SK-N-SH (cell line): ENCODE measurements at regions not wholly inside any gene's neighbourhood (a gene's known extent, or its start where the extent isn't known, plus 50 kb on each side); places are given as distances from the start of the nearest gene placed in this dataset.

Source experiments
- CTCF ChIA-PET: fragments of 300-600, 350-600 bp; formaldehyde crosslinking; extraction: SDS; loops from one replicate; lab custom pipeline; 2021; lab: Yijun Ruan, JAX
- POLR2A ChIA-PET: fragments of 350-600 bp; sonication (Branson Sonifier 250); formaldehyde crosslinking; extraction: SDS; loops from one replicate; lab custom pipeline; 2020; ENCODE audit warnings: antibody characterized with exemption, inconsistent platforms; lab: Yijun Ruan, JAX
- DNase-seq: peaks from one replicate; pipeline ENCODE4 v3.0.0; 2012
- H2AFZ ChIP-seq: fragments of 200-600 bp; sonication (generic); 2 replicates; pipeline ENCODE4 v1.8.1; 2016; ENCODE audit warnings: antibody characterized with exemption, mild to moderate bottlenecking, low read depth
- H3F3A ChIP-seq: fragments of 200-600 bp; sonication (generic); replicated peaks from 2 replicates; pipeline ENCODE3; 2016; ENCODE audit warnings: antibody characterized with exemption, mild to moderate bottlenecking; ENCODE audit not compliant: insufficient read depth
- H3K27ac ChIP-seq, 2 experiments: fragments of 200-500 bp in 1 of 2; fragments of 200-600 bp in 1 of 2; sonication (Bioruptor generic) in 1 of 2; sonication (generic), shearing (Covaris generic) in 1 of 2; 2 replicates each; pipeline versions ENCODE4 v1.5.1 to v1.6.1; 2014 to 2016; ENCODE audit warnings: low read depth in 2 of 2, inconsistent platforms in 1 of 2, low read length in 1 of 2, mild to moderate bottlenecking in 1 of 2, mixed read lengths in 1 of 2
- H3K27me3 ChIP-seq: fragments of 200-600 bp; sonication (generic), shearing (Covaris generic); 2 replicates; pipeline ENCODE4 v1.6.1; 2016; ENCODE audit warnings: mixed run types; ENCODE audit not compliant: insufficient read depth
- H3K36me3 ChIP-seq, 2 experiments: fragments of 200-500 bp in 1 of 2; fragments of 200-600 bp in 1 of 2; sonication (Bioruptor generic) in 1 of 2; sonication (generic) in 1 of 2; replicated peaks in 1 of 2; 2 replicates each; pipeline versions ENCODE3 to v1.5.1; 2014 to 2016; ENCODE audit warnings: low read length in 1 of 2, mild to moderate bottlenecking in 1 of 2; ENCODE audit not compliant: insufficient read depth in 2 of 2, control insufficient read depth in 1 of 2
- H3K4me1 ChIP-seq, 2 experiments: fragments of 200-500 bp in 1 of 2; fragments of 200-600 bp in 1 of 2; sonication (Bioruptor generic) in 1 of 2; sonication (generic), shearing (Covaris generic) in 1 of 2; 2 replicates each; pipeline versions ENCODE4 v1.5.1 to v1.6.1; 2014 to 2016; ENCODE audit warnings: low read depth in 1 of 2, low read length in 1 of 2, mixed run types in 1 of 2; ENCODE audit not compliant: insufficient read depth in 2 of 2, control insufficient read depth in 1 of 2
- H3K4me2 ChIP-seq: fragments of 200-600 bp; sonication (generic), shearing (Covaris generic); 2 replicates; pipeline ENCODE4 v1.6.1; 2017; ENCODE audit warnings: mixed run types
- H3K4me3 ChIP-seq, 2 experiments: fragments of 200-500 bp in 1 of 2; fragments of 200-600 bp in 1 of 2; sonication (Bioruptor generic) in 1 of 2; sonication (generic), shearing (Covaris generic) in 1 of 2; 2 replicates each; pipeline versions ENCODE4 v1.5.1 to v1.8.1; 2014 to 2016; ENCODE audit warnings: low read depth in 2 of 2, inconsistent platforms in 1 of 2, low read length in 1 of 2, mild to moderate bottlenecking in 1 of 2, mixed read lengths in 1 of 2, moderate library complexity in 1 of 2
- H3K79me2 ChIP-seq: fragments of 200-600 bp; sonication (generic); 2 replicates; pipeline ENCODE4 v1.8.1; 2017; ENCODE audit warnings: mild to moderate bottlenecking; ENCODE audit not compliant: insufficient read depth
- H3K9ac ChIP-seq: fragments of 200-600 bp; sonication (generic); 2 replicates; pipeline ENCODE4 v1.6.1; 2017; ENCODE audit warnings: mixed run types
- H3K9me2 ChIP-seq: fragments of 200-600 bp; sonication (generic); 2 replicates; pipeline ENCODE4 v1.6.1; 2017; ENCODE audit warnings: mixed run types
- H3K9me3 ChIP-seq: fragments of 200-600 bp; sonication (generic); 2 replicates; pipeline ENCODE4 v1.6.1; 2017; ENCODE audit warnings: mixed run types, mild to moderate bottlenecking, moderate library complexity
- H4K20me1 ChIP-seq: fragments of 200-600 bp; sonication (generic); 2 replicates; pipeline ENCODE4 v1.6.1; 2017; ENCODE audit warnings: mild to moderate bottlenecking, mixed run types; ENCODE audit not compliant: insufficient read depth
- CTCF ChIP-seq: fragments of 200-600 bp; sonication (generic); IDR thresholded peaks from 2 replicates; pipeline ENCODE4 v1.6.1; 2017; ENCODE audit warnings: antibody characterized with exemption, mild to moderate bottlenecking, moderate library complexity
- ELF1 ChIP-seq: IDR thresholded peaks from 2 replicates; pipeline ENCODE4 v1.4.0; 2012
- EP300 ChIP-seq, 2 experiments: IDR thresholded peaks; 2 replicates each; pipeline versions ENCODE4 v1.4.0 to v1.6.1; 2012; ENCODE audit warnings: borderline replicate concordance in 1 of 2, low read depth in 1 of 2, low read length in 1 of 2
- EZH2phosphoT487 ChIP-seq: fragments of 200-600 bp; sonication (generic); IDR thresholded peaks from 2 replicates; pipeline ENCODE4 v1.6.1; 2017; ENCODE audit warnings: low read depth, mixed run types, mild to moderate bottlenecking, antibody characterized with exemption, moderate library complexity, borderline replicate concordance
- FOXJ3 ChIP-seq: sonication (generic); formaldehyde crosslinking; IDR thresholded peaks from 2 replicates; pipeline ENCODE4 v1.5.1; 2020; ENCODE audit warnings: mild to moderate bottlenecking, missing genetic modification reagents
- FOXM1 ChIP-seq: IDR thresholded peaks from 2 replicates; pipeline ENCODE4 v1.4.0; 2012; ENCODE audit warnings: low read depth, mild to moderate bottlenecking
- GABPA ChIP-seq: IDR thresholded peaks from 2 replicates; pipeline ENCODE4 v1.4.0; 2012; ENCODE audit warnings: low read depth, mild to moderate bottlenecking
- JUND ChIP-seq: IDR thresholded peaks from 2 replicates; pipeline ENCODE4 v1.4.0; 2012
- MAX ChIP-seq: IDR thresholded peaks from 2 replicates; pipeline ENCODE4 v1.4.0; 2012; ENCODE audit warnings: low read depth
- MXI1 ChIP-seq: IDR thresholded peaks from 2 replicates; pipeline ENCODE4 v1.6.1; 2012; ENCODE audit warnings: mild to moderate bottlenecking, low read depth, low read length, improper control_type of control experiment
- NFIC ChIP-seq: IDR thresholded peaks from 2 replicates; pipeline ENCODE4 v1.4.0; 2012; ENCODE audit warnings: borderline replicate concordance
- NRF1 ChIP-seq: IDR thresholded peaks from 2 replicates; pipeline ENCODE4 v1.6.1; 2012; ENCODE audit warnings: low read depth, mild to moderate bottlenecking, low read length
- POLR2AphosphoS5 ChIP-seq: IDR thresholded peaks from 2 replicates; pipeline ENCODE4 v1.6.1; 2012; ENCODE audit warnings: low read depth, low read length
- RAD21 ChIP-seq: IDR thresholded peaks from 2 replicates; pipeline ENCODE4 v1.6.1; 2012; ENCODE audit warnings: mild to moderate bottlenecking, low read length
- RFX5 ChIP-seq: IDR thresholded peaks from 2 replicates; pipeline ENCODE4 v1.6.1; 2012; ENCODE audit warnings: mild to moderate bottlenecking, improper control_type of control experiment, low read length
- TAF1 ChIP-seq: IDR thresholded peaks from 2 replicates; pipeline ENCODE4 v1.6.1; 2012; ENCODE audit warnings: low read depth, mild to moderate bottlenecking, low read length, moderate library complexity, borderline replicate concordance
- TCF12 ChIP-seq: IDR thresholded peaks from 2 replicates; pipeline ENCODE4 v1.4.0; 2012
- TEAD4 ChIP-seq: IDR thresholded peaks from 2 replicates; pipeline ENCODE4 v1.4.0; 2012; ENCODE audit warnings: mild to moderate bottlenecking, borderline replicate concordance; ENCODE audit not compliant: insufficient read depth
- USF1 ChIP-seq: IDR thresholded peaks from 2 replicates; pipeline ENCODE4 v1.4.0; 2012; ENCODE audit warnings: low read depth, borderline replicate concordance
- USF2 ChIP-seq: fragments of 150-350 bp; IDR thresholded peaks from 2 replicates; pipeline ENCODE4 v1.6.1; 2017; ENCODE audit warnings: antibody characterized with exemption, low read length, low read depth, borderline replicate concordance
- YY1 ChIP-seq: IDR thresholded peaks from 2 replicates; pipeline ENCODE4 v1.4.0; 2012; ENCODE audit warnings: low read depth, mild to moderate bottlenecking
- WGBS: methylation state at CpG from one replicate; pipeline ENCODE4 v1.1.6; 2017; ENCODE audit warnings: low lambda C conversion rate; 5-methylcytosine and 5-hydroxymethylcytosine counted together

- no peak overlapping the region for H3K4me2 ChIP-seq
- WGBS = 93% methylated on average over 9 of the region's 9 CpGs
- no peaks in the 10 kb centered on the region for H3K9me2 ChIP-seq
- no peaks in the 10 kb centered on the region for H3K9me3 ChIP-seq
- H3K36me3 ChIP-seq = no peaks in the 10 kb centered on the region
- no peak overlapping the region; a peak in 1 of 4 replicates for H3K27ac ChIP-seq
- H3K79me2 ChIP-seq = no peaks in the 10 kb centered on the region
- H3K27me3 ChIP-seq = no peaks in the 10 kb centered on the region
- H4K20me1 ChIP-seq = no peaks in the 10 kb centered on the region
- no peak overlapping the region for H2AFZ ChIP-seq
- H3K4me1 ChIP-seq = peaks cover 9 to 73% of the 10 kb centered on the region in 2 experiments; a peak in 3 of 4 replicates
- ChIA-PET POLR2A (no interaction called here), CTCF (interaction anchor here (1.2 to 2.9 kb wide), 3 partner anchors 11 to 22 kb away, joined by 3 to 10 read pairs (median 4); no protein-coding TSS in a partner anchor)
- no peak for TF ChIP-seq MAX
- no peak for TF ChIP-seq USF2
- no peak for TF ChIP-seq RFX5
- TF ChIP-seq TCF12 = no peak
- TF ChIP-seq MXI1 = no peak
- TF ChIP-seq RAD21 = no peak
- no peak for TF ChIP-seq FOXM1
- no peak for TF ChIP-seq YY1
- no peak for TF ChIP-seq EP300 (IDR thresholded peaks at IDR 0.05; ENCODE audit: borderline replicate concordance in 1 of 2, low read depth in 1 of 2, low read length in 1 of 2)
- TF ChIP-seq POLR2AphosphoS5 = no peak
- TF ChIP-seq EZH2phosphoT487 = no peak
- TF ChIP-seq CTCF = no peak
- no peak for TF ChIP-seq GABPA
- no peak for TF ChIP-seq ELF1
- TF ChIP-seq, all 33 proteins: peak for 0
- Histone ChIP-seq H3K9ac (no peak overlapping the region), H3K4me3 (no peak overlapping the region), H3F3A (peaks cover 8% of the 10 kb centered on the region)
- DNase-seq = no peak
Observed at GRCh38 chr15:70159001-70159712, 61.4 kb upstream of the TLE3 start.

GRCh38 chr15:70158309-70159000 lies 60.7 kb upstream of the TLE3 start:
- peaks cover 9 to 80% of the 10 kb centered on the region in 2 experiments; a peak in 3 of 4 replicates for H3K4me1 ChIP-seq
- H3K9ac ChIP-seq = no peak overlapping the region
- H3K9me3 ChIP-seq = no peaks in the 10 kb centered on the region
- POLR2A ChIA-PET = no interaction called here
- H3K4me3 ChIP-seq = no peak overlapping the region
- no peaks in the 10 kb centered on the region for H4K20me1 ChIP-seq
- 96% methylated on average over 6 of the region's 9 CpGs for WGBS
- peaks cover 8% of the 10 kb centered on the region for H3F3A ChIP-seq
- no peak overlapping the region for H3K4me2 ChIP-seq
- TF ChIP-seq RAD21 = no peak
- no peak for TF ChIP-seq USF1
- TF ChIP-seq TAF1 = no peak
- TF ChIP-seq JUND = no peak
- no peak for TF ChIP-seq EZH2phosphoT487
- no peak for TF ChIP-seq NFIC
- no peak for TF ChIP-seq POLR2AphosphoS5
- no peak for TF ChIP-seq NRF1
- no peak for TF ChIP-seq TEAD4
- no peak for TF ChIP-seq FOXJ3 (CRISPR knock-in tag)
- no peak overlapping the region for H2AFZ ChIP-seq
- H3K36me3 ChIP-seq = no peaks in the 10 kb centered on the region
- DNase-seq = no peak
- H3K9me2 ChIP-seq = no peaks in the 10 kb centered on the region
- peak overlapping the region in 1 of 2 experiments; percentile 73; a peak in 2 of 4 replicates for H3K27ac ChIP-seq
- CTCF ChIA-PET = interaction anchor here (1.0 to 2.9 kb wide), 4 partner anchors 12 to 682 kb away, joined by 3 to 10 read pairs (median 4); no protein-coding TSS in a partner anchor
- H3K27me3 ChIP-seq = no peaks in the 10 kb centered on the region
- no peaks in the 10 kb centered on the region for H3K79me2 ChIP-seq
